Stimulated activated CD4-positive, alpha-beta T cell treated with anti-CD3 and anti-CD28 coated beads, Interleukin-1b, Interleukin-23, amount 100 ng/mL, for 48 hours (primary cell): ENCODE measurements at regions not wholly inside any gene's neighbourhood (a gene's known extent, or its start where the extent isn't known, plus 50 kb on each side); places are given as distances from the start of the nearest gene placed in this dataset.

Experiments
- DNase-seq: peaks from one replicate; pipeline ENCODE4 v3.0.0-alpha.2; 2020

GRCh38 chr13:78201411-78201810, 282.8 kb upstream of the EDNRB start:
- no peak for DNase-seq

- no peak for DNase-seq
These were observed 280.2 kb upstream of the EDNRB start for GRCh38 chr13:78198821-78199220.

GRCh38 chr13:78198419-78198818, 279.8 kb upstream of the EDNRB start:
- DNase-seq: no peak

GRCh38 chr13:78197231-78197630, 278.6 kb upstream of the EDNRB start:
- DNase-seq: no peak

- no peak for DNase-seq
These were observed 276.4 kb upstream of the EDNRB start for GRCh38 chr13:78194904-78195639.

- DNase-seq: no peak
These were observed 275.2 kb upstream of the EDNRB start for GRCh38 chr13:78193846-78194245.

- DNase-seq: no peak
These were observed 274.1 kb upstream of the EDNRB start for GRCh38 chr13:78192716-78193115.

- no peak for DNase-seq
These were observed 271.7 kb upstream of the EDNRB start for GRCh38 chr13:78190296-78190695.

GRCh38 chr13:78187781-78188180, 269.1 kb upstream of the EDNRB start:
- DNase-seq: no peak

GRCh38 chr13:78185700-78186099, 267.1 kb upstream of the EDNRB start:
- no peak for DNase-seq

GRCh38 chr13:78183732-78184131, 265.1 kb upstream of the EDNRB start:
- no peak for DNase-seq

GRCh38 chr13:78182813-78183212, 264.2 kb upstream of the EDNRB start:
- no peak for DNase-seq

- no peak for DNase-seq
These were observed 258.7 kb upstream of the EDNRB start for GRCh38 chr13:78177306-78177705.

- no peak for DNase-seq
These were observed 258.2 kb upstream of the EDNRB start for GRCh38 chr13:78176880-78177279.

GRCh38 chr13:78169386-78169785, 250.8 kb upstream of the EDNRB start:
- no peak for DNase-seq

GRCh38 chr13:78168981-78169380, 250.3 kb upstream of the EDNRB start:
- no peak for DNase-seq

GRCh38 chr13:78161266-78161665, 242.6 kb upstream of the EDNRB start:
- DNase-seq: no peak

- DNase-seq: no peak
These were observed 242.2 kb upstream of the EDNRB start for GRCh38 chr13:78160793-78161192.

- no peak for DNase-seq
These were observed 233.8 kb upstream of the EDNRB start for GRCh38 chr13:78152415-78152814.

GRCh38 chr13:78147905-78148304, 229.3 kb upstream of the EDNRB start:
- DNase-seq: no peak

GRCh38 chr13:78145276-78145675, 226.6 kb upstream of the EDNRB start:
- no peak for DNase-seq

GRCh38 chr13:78139765-78140164, 221.1 kb upstream of the EDNRB start:
- no peak for DNase-seq

GRCh38 chr13:78138756-78139155, 220.1 kb upstream of the EDNRB start:
- DNase-seq: no peak

GRCh38 chr13:78137404-78138142, 218.9 kb upstream of the EDNRB start:
- no peak for DNase-seq

- no peak for DNase-seq
These were observed 218.3 kb upstream of the EDNRB start for GRCh38 chr13:78136966-78137365.
